Keratinocyte (primary cell): ENCODE measurements at regions not wholly inside any gene's neighbourhood (a gene's known extent, or its start where the extent isn't known, plus 50 kb on each side); places are given as distances from the start of the nearest gene placed in this dataset.

ENCODE experiments used
- DNase-seq: peaks from one replicate; pipeline ENCODE4 v3.0.0-alpha.2; 2011; ENCODE audit warnings: low read depth, missing footprints, low spot score
- FAIRE-seq: peaks from 2 replicates; lab custom pipeline; 2011; peaks lifted over from hg19 to GRCh38; lab: Jason Lieb, UNC
- H2AFZ ChIP-seq: 2 replicates; pipeline ENCODE4 v1.6.0; 2012; ENCODE audit warnings: low read length, control low read depth, inconsistent platforms; ENCODE audit not compliant: control insufficient read depth
- H3K27ac ChIP-seq: 2 replicates; pipeline ENCODE4 v1.5.1; 2011; ENCODE audit warnings: low read length; ENCODE audit not compliant: control insufficient read depth, insufficient read depth
- H3K27me3 ChIP-seq: 3 replicates; pipeline ENCODE4 v1.6.0; 2011; ENCODE audit warnings: low read length; ENCODE audit not compliant: control insufficient read depth, insufficient read depth; ENCODE audit errors: extremely low read depth
- H3K36me3 ChIP-seq, 2 experiments: 2 replicates in 1 of 2; 3 replicates in 1 of 2; pipeline ENCODE4 v1.5.1; 2011; ENCODE audit warnings: low read length in 2 of 2, mild to moderate bottlenecking in 1 of 2; ENCODE audit not compliant: control insufficient read depth in 2 of 2, insufficient read depth in 2 of 2; ENCODE audit errors: extremely low read depth in 1 of 2
- H3K4me1 ChIP-seq: 3 replicates; pipeline ENCODE4 v1.5.1; 2011; ENCODE audit warnings: low read length; ENCODE audit not compliant: control insufficient read depth, insufficient read depth; ENCODE audit errors: extremely low read depth
- H3K4me2 ChIP-seq: 3 replicates; pipeline ENCODE4 v1.6.0; 2011; ENCODE audit warnings: low read depth, low read length; ENCODE audit not compliant: control insufficient read depth, insufficient read depth; ENCODE audit errors: extremely low read depth
- H3K4me3 ChIP-seq, 3 experiments: fragments of 200-600 bp in 1 of 3; sonication (generic) in 1 of 3; 2 replicates in 2 of 3; 3 replicates in 1 of 3; pipeline ENCODE4 v1.5.1; 2011 to 2016; ENCODE audit warnings: low read length in 3 of 3, mild to moderate bottlenecking in 3 of 3, control low read depth in 2 of 3, inconsistent platforms in 1 of 3, low read depth in 1 of 3, mixed read lengths in 1 of 3, mixed run types in 1 of 3, moderate library complexity in 1 of 3; ENCODE audit not compliant: control insufficient read depth in 2 of 3, insufficient read depth in 2 of 3; ENCODE audit errors: extremely low read depth in 1 of 3
- H3K79me2 ChIP-seq: 2 replicates; pipeline ENCODE4 v1.6.0; 2012; ENCODE audit warnings: low read length; ENCODE audit not compliant: control insufficient read depth, insufficient read depth
- H3K9ac ChIP-seq: 3 replicates; pipeline ENCODE4 v1.6.0; 2011; ENCODE audit warnings: low read length; ENCODE audit not compliant: control insufficient read depth, insufficient read depth; ENCODE audit errors: extremely low read depth
- H3K9me1 ChIP-seq: 3 replicates; pipeline ENCODE4 v1.6.0; 2011; ENCODE audit warnings: low read length; ENCODE audit not compliant: control insufficient read depth, insufficient read depth; ENCODE audit errors: extremely low read depth
- H3K9me3 ChIP-seq: 2 replicates; pipeline ENCODE4 v1.5.1; 2012; ENCODE audit warnings: low read depth, low read length; ENCODE audit not compliant: control insufficient read depth
- H4K20me1 ChIP-seq: 3 replicates; pipeline ENCODE4 v1.6.0; 2011; ENCODE audit warnings: low read length; ENCODE audit not compliant: control insufficient read depth, insufficient read depth; ENCODE audit errors: extremely low read depth
- EZH2 ChIP-seq: IDR thresholded peaks from one replicate; pipeline ENCODE4 v1.6.1; 2012; ENCODE audit warnings: inconsistent platforms, mild to moderate bottlenecking, low read length, moderate library complexity
- dilution Hi-C: fragments of 300-500 bp; cut with MboI; formaldehyde crosslinking; loops from one replicate; pipeline ENCODE4 v1.7.0; 2020; ENCODE audit warnings: low sequenced_read_pairs; ENCODE audit not compliant: extremely low pct_ligation_motif_present
- TF ChIP-seq, protein P1 (sequence below), 3 experiments: IDR thresholded peaks in 1 of 3; conservative IDR thresholded peaks in 1 of 3; optimal IDR thresholded peaks in 1 of 3; 2 replicates in 2 of 3; 3 replicates in 1 of 3; pipeline versions ENCODE3 to v1.5.1; 2011; ENCODE audit warnings: low read length in 3 of 3, mild to moderate bottlenecking in 3 of 3, moderate library complexity in 2 of 3, control low read depth in 1 of 3, inconsistent platforms in 1 of 3; ENCODE audit not compliant: insufficient read depth in 2 of 3; ENCODE audit errors: extremely low read depth in 1 of 3

DNA sequence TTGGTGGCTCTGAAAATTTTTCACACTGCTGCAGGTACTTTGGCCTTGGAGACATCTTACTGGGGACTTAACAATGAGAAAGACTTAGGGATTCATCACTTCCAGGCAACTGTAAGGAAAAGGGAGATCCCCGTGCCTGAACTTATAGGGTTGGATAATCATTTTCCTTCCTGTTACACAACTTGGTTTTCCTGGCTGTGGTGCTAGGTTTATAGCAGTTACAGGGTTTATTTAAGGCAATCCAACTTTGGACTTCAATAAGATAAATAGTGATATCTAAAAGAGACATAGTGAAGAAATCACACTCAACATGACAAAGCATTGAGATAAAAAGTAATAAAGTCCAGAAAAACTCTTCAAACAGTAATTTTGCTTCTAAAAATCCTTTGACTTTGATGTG lies 70.2 kb upstream of the RAPH1 start:
- H3K27me3 ChIP-seq = no peaks in the 10 kb centered on the region
- DNase-seq (no peak), FAIRE-seq (no peak)
- H3K4me2 ChIP-seq = no peak overlapping the region
- H3K4me3 ChIP-seq = no peak overlapping the region
- no peaks in the 10 kb centered on the region for H3K9me1 ChIP-seq
- no peaks in the 10 kb centered on the region for H3K4me1 ChIP-seq
- no peaks in the 10 kb centered on the region for H3K9me3 ChIP-seq
- H4K20me1 ChIP-seq = no peaks in the 10 kb centered on the region
- no peaks in the 10 kb centered on the region for H3K79me2 ChIP-seq
- H2AFZ ChIP-seq = no peak overlapping the region
- dilution Hi-C loops = no loop called here
- no peak for TF ChIP-seq EZH2
- TF ChIP-seq, protein P1, sequence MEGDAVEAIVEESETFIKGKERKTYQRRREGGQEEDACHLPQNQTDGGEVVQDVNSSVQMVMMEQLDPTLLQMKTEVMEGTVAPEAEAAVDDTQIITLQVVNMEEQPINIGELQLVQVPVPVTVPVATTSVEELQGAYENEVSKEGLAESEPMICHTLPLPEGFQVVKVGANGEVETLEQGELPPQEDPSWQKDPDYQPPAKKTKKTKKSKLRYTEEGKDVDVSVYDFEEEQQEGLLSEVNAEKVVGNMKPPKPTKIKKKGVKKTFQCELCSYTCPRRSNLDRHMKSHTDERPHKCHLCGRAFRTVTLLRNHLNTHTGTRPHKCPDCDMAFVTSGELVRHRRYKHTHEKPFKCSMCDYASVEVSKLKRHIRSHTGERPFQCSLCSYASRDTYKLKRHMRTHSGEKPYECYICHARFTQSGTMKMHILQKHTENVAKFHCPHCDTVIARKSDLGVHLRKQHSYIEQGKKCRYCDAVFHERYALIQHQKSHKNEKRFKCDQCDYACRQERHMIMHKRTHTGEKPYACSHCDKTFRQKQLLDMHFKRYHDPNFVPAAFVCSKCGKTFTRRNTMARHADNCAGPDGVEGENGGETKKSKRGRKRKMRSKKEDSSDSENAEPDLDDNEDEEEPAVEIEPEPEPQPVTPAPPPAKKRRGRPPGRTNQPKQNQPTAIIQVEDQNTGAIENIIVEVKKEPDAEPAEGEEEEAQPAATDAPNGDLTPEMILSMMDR (optimal IDR thresholded peaks at IDR 0.05 in 1 of 3, IDR thresholded peaks at IDR 0.05 in 1 of 3, conservative IDR thresholded peaks at IDR 0.05 in 1 of 3; ENCODE audit: extremely low read depth in 1 of 3, insufficient read depth in 2 of 3, low read length in 3 of 3) = no peak
- no peak overlapping the region for H3K9ac ChIP-seq
- H3K27ac ChIP-seq = no peak overlapping the region
- no peaks in the 10 kb centered on the region for H3K36me3 ChIP-seq

DNA sequence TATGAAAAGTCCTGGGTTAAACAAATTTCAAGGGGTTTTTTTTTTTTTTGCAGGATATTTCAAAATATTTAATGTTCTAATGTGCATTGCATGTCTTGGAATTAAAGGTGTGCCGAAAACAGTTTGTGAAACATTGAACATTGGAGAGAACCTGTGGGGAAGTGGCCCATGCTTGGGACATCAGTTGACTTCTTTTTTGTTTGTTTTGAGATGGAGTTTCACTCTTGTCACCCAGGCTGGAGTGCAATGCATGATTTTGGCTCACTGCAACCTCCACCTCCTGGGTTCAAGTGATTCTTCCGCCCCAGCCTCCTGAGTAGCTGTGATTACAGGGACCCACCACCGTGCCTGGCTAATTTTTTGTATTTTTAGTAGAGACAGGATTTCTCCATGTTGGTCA lies 71.0 kb upstream of the RAPH1 start:
- no peak for DNase-seq
- Histone ChIP-seq H3K9ac (no peak overlapping the region), H3K36me3 (no peaks in the 10 kb centered on the region), H3K79me2 (no peaks in the 10 kb centered on the region), H3K4me2 (no peak overlapping the region), H3K27me3 (no peaks in the 10 kb centered on the region), H3K4me1 (no peaks in the 10 kb centered on the region), H3K9me1 (no peaks in the 10 kb centered on the region), H3K4me3 (no peak overlapping the region), H3K9me3 (no peaks in the 10 kb centered on the region), H3K27ac (no peak overlapping the region), H2AFZ (no peak overlapping the region), H4K20me1 (no peaks in the 10 kb centered on the region)
- dilution Hi-C loops = no loop called here
- FAIRE-seq = no peak
- TF ChIP-seq, protein P1 (optimal IDR thresholded peaks at IDR 0.05 in 1 of 3, IDR thresholded peaks at IDR 0.05 in 1 of 3, conservative IDR thresholded peaks at IDR 0.05 in 1 of 3; ENCODE audit: extremely low read depth in 1 of 3, insufficient read depth in 2 of 3, low read length in 3 of 3) = no peak
- TF ChIP-seq EZH2 = no peak
